ENCODE measurements at regions not wholly inside any gene's neighbourhood (a gene's known extent, or its start where the extent isn't known, plus 50 kb on each side); places are given as distances from the start of the nearest gene placed in this dataset.
A peak's percentile ranks its signal among the peaks of the same experiment; 100 is the strongest.

GRCh38 chr13:26965952-26966700 is 205.5 kb downstream of the USP12 start:
- peak; percentile 96 for DNase-seq

GRCh38 chr13:26964278-26965250 is 204.0 kb upstream of the GPR12 start:
- peak; percentile 71 for DNase-seq

GRCh38 chr13:26962671-26963070 is 202.1 kb upstream of the GPR12 start:
- DNase-seq = no peak

- DNase-seq = peak; percentile 28
Observed at GRCh38 chr13:26961890-26962615, 201.5 kb upstream of the GPR12 start.

GRCh38 chr13:26957182-26957581 is 196.6 kb upstream of the GPR12 start:
- DNase-seq = no peak

- DNase-seq = no peak
Observed at GRCh38 chr13:26956522-26957142, 196.0 kb upstream of the GPR12 start.

- DNase-seq = no peak
Observed at GRCh38 chr13:26954976-26955375, 194.4 kb upstream of the GPR12 start.

GRCh38 chr13:26953291-26953690 is 192.7 kb upstream of the GPR12 start:
- DNase-seq = no peak

- no peak for DNase-seq
Observed at GRCh38 chr13:26952551-26953143, 192.1 kb upstream of the GPR12 start.

GRCh38 chr13:26951581-26952177 is 191.1 kb upstream of the GPR12 start:
- DNase-seq = no peak

GRCh38 chr13:26950968-26951367 is 190.4 kb upstream of the GPR12 start:
- no peak for DNase-seq

GRCh38 chr13:26950546-26950945 is 190.0 kb upstream of the GPR12 start:
- DNase-seq = no peak

- no peak for DNase-seq
Observed at GRCh38 chr13:26949701-26950502, 189.3 kb upstream of the GPR12 start.

GRCh38 chr13:26948353-26948752 is 187.8 kb upstream of the GPR12 start:
- DNase-seq = no peak

- DNase-seq = peak; percentile 57
Observed at GRCh38 chr13:26946684-26947343, 186.2 kb upstream of the GPR12 start.

- DNase-seq = no peak
Observed at GRCh38 chr13:26943748-26944147, 183.2 kb upstream of the GPR12 start.

- DNase-seq = no peak
Observed at GRCh38 chr13:26942184-26942583, 181.6 kb upstream of the GPR12 start.

GRCh38 chr13:26941345-26942174 is 181.0 kb upstream of the GPR12 start:
- DNase-seq = no peak

- no peak for DNase-seq
Observed at GRCh38 chr13:26934096-26934495, 173.5 kb upstream of the GPR12 start.

- DNase-seq = no peak
Observed at GRCh38 chr13:26932465-26932864, 171.9 kb upstream of the GPR12 start.

All from NCI-H1092 (cell line).